CD14-positive monocyte (primary cell): ENCODE measurements at regions not wholly inside any gene's neighbourhood (a gene's known extent, or its start where the extent isn't known, plus 50 kb on each side); places are given as distances from the start of the nearest gene placed in this dataset.

ENCODE experiments used
- DNase-seq, 3 donors: peaks; one replicate each; pipeline ENCODE4 v3.0.0-alpha.2; 2011 to 2022
- H2AFZ ChIP-seq: 2 replicates; pipeline ENCODE4 v1.6.0; 2012; ENCODE audit warnings: mild to moderate bottlenecking, low read depth, low read length, inconsistent platforms; ENCODE audit not compliant: insufficient read depth, poor library complexity, severe bottlenecking
- H3K27ac ChIP-seq, 2 donors: 1 replicate in 1 of 2; 2 replicates in 1 of 2; pipeline ENCODE4 v1.5.1; 2012 to 2013; ENCODE audit warnings: low read length in 2 of 2, control low read depth in 1 of 2, inconsistent platforms in 1 of 2, low read depth in 1 of 2, mild to moderate bottlenecking in 1 of 2
- H3K27me3 ChIP-seq, 2 donors: one replicate each; pipeline versions ENCODE4 v1.6.0 to v1.6.1; 2011 to 2013; ENCODE audit warnings: low read length in 2 of 2; ENCODE audit not compliant: control insufficient read depth in 2 of 2, insufficient read depth in 2 of 2
- H3K36me3 ChIP-seq, 2 donors: replicated peaks in 1 of 2; 1 replicate in 1 of 2; 2 replicates in 1 of 2; pipeline versions ENCODE4 v1.5.1 to v1.6.1; 2012 to 2013; ENCODE audit warnings: low read length in 2 of 2, control low read depth in 1 of 2, inconsistent platforms in 1 of 2, mild to moderate bottlenecking in 1 of 2; ENCODE audit not compliant: insufficient read depth in 2 of 2, control insufficient read depth in 1 of 2
- H3K4me1 ChIP-seq, 2 donors: 1 replicate in 1 of 2; 2 replicates in 1 of 2; pipeline versions ENCODE4 v1.5.1 to v1.6.1; 2012 to 2013; ENCODE audit warnings: low read length in 2 of 2, control low read depth in 1 of 2, inconsistent platforms in 1 of 2, mild to moderate bottlenecking in 1 of 2, moderate library complexity in 1 of 2; ENCODE audit not compliant: insufficient read depth in 2 of 2, control insufficient read depth in 1 of 2
- H3K4me2 ChIP-seq: replicated peaks from 2 replicates; pipeline ENCODE3; 2012; ENCODE audit warnings: low read length, moderate library complexity, mild to moderate bottlenecking; ENCODE audit not compliant: poor library complexity, severe bottlenecking; ENCODE audit errors: extremely low read depth
- H3K4me3 ChIP-seq, 3 experiments: fragments of 200-600 bp in 1 of 3; sonication (generic) in 1 of 3; replicated peaks in 1 of 3; 1 replicate in 2 of 3; 2 replicates in 1 of 3; pipeline ENCODE4 v1.5.1; 2011 to 2013; ENCODE audit warnings: low read length in 3 of 3, mild to moderate bottlenecking in 3 of 3, control low read depth in 2 of 3, low read depth in 2 of 3, inconsistent platforms in 1 of 3, moderate library complexity in 1 of 3
- H3K79me2 ChIP-seq: 2 replicates; pipeline ENCODE4 v1.6.0; 2012; ENCODE audit warnings: mild to moderate bottlenecking, control low read depth, inconsistent platforms, low read length, moderate library complexity; ENCODE audit not compliant: insufficient read depth
- H3K9ac ChIP-seq: 2 replicates; pipeline ENCODE4 v1.6.0; 2017; ENCODE audit warnings: low read length, mild to moderate bottlenecking; ENCODE audit not compliant: insufficient read depth, poor library complexity, severe bottlenecking
- H3K9me3 ChIP-seq, 2 donors: replicated peaks in 1 of 2; 1 replicate in 1 of 2; 2 replicates in 1 of 2; pipeline versions ENCODE4 v1.5.1 to v1.6.1; 2012 to 2013; ENCODE audit warnings: low read length in 2 of 2, control low read depth in 1 of 2; ENCODE audit not compliant: control insufficient read depth in 1 of 2, insufficient read depth in 1 of 2
- H4K20me1 ChIP-seq: 2 replicates; pipeline ENCODE4 v1.6.0; 2012; ENCODE audit warnings: mild to moderate bottlenecking, low read length, control low read depth, moderate library complexity; ENCODE audit not compliant: insufficient read depth
- H3K27ac Mint-ChIP-seq, 7 donors: one replicate each; pipeline ENCODE4 v1.8.0; 2020; ENCODE audit warnings: mild to moderate bottlenecking in 7 of 7, mixed read lengths in 7 of 7, moderate library complexity in 6 of 7, inconsistent platforms in 2 of 7
- H3K27me3 Mint-ChIP-seq, 3 donors: one replicate each; pipeline ENCODE4 v1.8.0; 2021 to 2022; ENCODE audit warnings: low read depth in 3 of 3, mild to moderate bottlenecking in 3 of 3, mixed read lengths in 3 of 3, moderate library complexity in 3 of 3, inconsistent platforms in 1 of 3
- H3K36me3 Mint-ChIP-seq, 2 donors: one replicate each; pipeline ENCODE4 v1.8.0; 2020; ENCODE audit warnings: mixed read lengths in 2 of 2, inconsistent platforms in 1 of 2, mild to moderate bottlenecking in 1 of 2
- H3K4me1 Mint-ChIP-seq: one replicate; pipeline ENCODE4 v1.8.0; 2020; ENCODE audit warnings: mild to moderate bottlenecking, mixed read lengths
- H3K4me3 Mint-ChIP-seq, 2 donors: one replicate each; pipeline ENCODE4 v1.8.0; 2020; ENCODE audit warnings: mild to moderate bottlenecking in 2 of 2, mixed read lengths in 2 of 2, moderate library complexity in 1 of 2
- H3K9me3 Mint-ChIP-seq, 7 donors: one replicate each; pipeline ENCODE4 v1.8.0; 2020 to 2022; ENCODE audit warnings: mixed read lengths in 7 of 7, mild to moderate bottlenecking in 6 of 7, moderate library complexity in 6 of 7, inconsistent platforms in 2 of 7
- CTCF ChIP-seq: fragments of 200-600 bp; IDR thresholded peaks from one replicate; pipeline ENCODE4 v1.8.0; 2022; ENCODE audit warnings: antibody characterized with exemption, mild to moderate bottlenecking
- WGBS: methylation state at CpG from one replicate; pipeline ENCODE4 v1.1.5; 2013; ENCODE audit warnings: missing lambda C conversion rate; ENCODE audit not compliant: insufficient coverage; 5-methylcytosine and 5-hydroxymethylcytosine counted together
- intact Hi-C, 2 donors: fragments of 100-400 bp; cut with micrococcal nuclease; formaldehyde crosslinking; loops; one replicate each; pipeline versions ENCODE4 v1.15.0 to v1.15.1; 2023

GRCh38 chr2:5538313-5538712 is 153.9 kb upstream of the SOX11 start:
- Histone ChIP-seq H2AFZ (no peak overlapping the region), H3K79me2 (no peaks in the 10 kb centered on the region), H3K27me3 (no peaks in the 10 kb centered on the region), H3K9ac (no peak overlapping the region), H3K4me1 (no peaks in the 10 kb centered on the region), H3K27ac (no peak overlapping the region), H3K4me2 (no peak overlapping the region), H3K36me3 (no peaks in the 10 kb centered on the region), H3K4me3 (no peak overlapping the region), H3K9me3 (peaks cover 0 to 14% of the 10 kb centered on the region in 2 donors), H4K20me1 (no peaks in the 10 kb centered on the region)
- peaks cover 0 to 10% (median 2%) of the 10 kb centered on the region in 3 donors for H3K27me3 Mint-ChIP-seq
- DNase-seq = no peak
- H3K9me3 Mint-ChIP-seq = peaks cover 0 to 17% (median 5%) of the 10 kb centered on the region in 7 donors
- H3K4me3 Mint-ChIP-seq = no peak overlapping the region
- H3K36me3 Mint-ChIP-seq = no peaks in the 10 kb centered on the region
- no peak overlapping the region for H3K27ac Mint-ChIP-seq
- H3K4me1 Mint-ChIP-seq = no peaks in the 10 kb centered on the region
- no CpG with 5 or more reads among the region's 1 CpG for WGBS
- intact Hi-C loops = no loop called here
- TF ChIP-seq CTCF = no peak

- Mint-ChIP-seq H3K4me1 (no peaks in the 10 kb centered on the region), H3K27ac (no peak overlapping the region), H3K9me3 (peaks cover 0 to 17% (median 6%) of the 10 kb centered on the region in 7 donors), H3K36me3 (no peaks in the 10 kb centered on the region), H3K27me3 (peaks cover 0 to 9% (median 2%) of the 10 kb centered on the region in 3 donors), H3K4me3 (no peak overlapping the region)
- Histone ChIP-seq H2AFZ (no peak overlapping the region), H3K4me2 (no peak overlapping the region), H3K4me3 (no peak overlapping the region), H3K36me3 (no peaks in the 10 kb centered on the region), H4K20me1 (no peaks in the 10 kb centered on the region), H3K27ac (no peak overlapping the region), H3K27me3 (no peaks in the 10 kb centered on the region), H3K4me1 (no peaks in the 10 kb centered on the region), H3K9ac (no peak overlapping the region), H3K9me3 (peaks cover under 1 to 14% of the 10 kb centered on the region in 2 donors), H3K79me2 (no peaks in the 10 kb centered on the region)
- 88% methylated on average over 7 of the region's 8 CpGs for WGBS
- no peak for DNase-seq
- no peak for TF ChIP-seq CTCF
- intact Hi-C loops = no loop called here
These were observed 153.4 kb upstream of the SOX11 start for GRCh38 chr2:5538772-5539171.
